HUES6 (cell line): ENCODE measurements at regions not wholly inside any gene's neighbourhood (a gene's known extent, or its start where the extent isn't known, plus 50 kb on each side); places are given as distances from the start of the nearest gene placed in this dataset.
"Not testable (repeated sequence)": the region's sequence is repeated elsewhere in the genome, so short reads cannot be mapped to it uniquely, and the experiment has no call there.

ENCODE experiments used
- H3K27ac ChIP-seq: 2 replicates; pipeline ENCODE4 v1.7.0; 2013; ENCODE audit warnings: low read depth, mild to moderate bottlenecking, low read length, inconsistent platforms
- H3K27me3 ChIP-seq: 2 replicates; pipeline ENCODE4 v1.6.1; 2013; ENCODE audit warnings: low read length; ENCODE audit not compliant: control insufficient read depth, insufficient read depth
- H3K36me3 ChIP-seq: 2 replicates; pipeline ENCODE4 v1.6.1; 2013; ENCODE audit warnings: low read length; ENCODE audit not compliant: control insufficient read depth, insufficient read depth
- H3K4me1 ChIP-seq: 2 replicates; pipeline ENCODE4 v1.6.1; 2013; ENCODE audit warnings: low read length; ENCODE audit not compliant: control insufficient read depth, insufficient read depth
- H3K4me3 ChIP-seq: 2 replicates; pipeline ENCODE4 v1.5.1; 2013; ENCODE audit warnings: low read depth, low read length
- H3K9ac ChIP-seq: one replicate; pipeline ENCODE4 v1.6.1; 2013; ENCODE audit warnings: mild to moderate bottlenecking, low read length
- H3K9me3 ChIP-seq: 2 replicates; pipeline ENCODE4 v1.6.1; 2013; ENCODE audit warnings: low read depth, low read length; ENCODE audit not compliant: control insufficient read depth, insufficient read depth

GRCh38 chr13:50537029-50537428, 306.5 kb downstream of the DLEU7 start:
- Histone ChIP-seq H3K36me3 (no peaks in the 10 kb centered on the region), H3K27ac (no peak overlapping the region)

GRCh38 chr13:50539791-50540530, 303.5 kb downstream of the DLEU7 start:
- Histone ChIP-seq H3K27me3 (no peaks in the 10 kb centered on the region), H3K27ac (no peak overlapping the region), H3K9me3 (peaks cover 20% of the 10 kb centered on the region), H3K4me1 (peaks cover 22% of the 10 kb centered on the region), H3K9ac (no peak overlapping the region), H3K4me3 (no peak overlapping the region), H3K36me3 (no peaks in the 10 kb centered on the region)

More at GRCh38 chr13:50537029-50537428, 306.5 kb downstream of the DLEU7 start:
- H3K9ac ChIP-seq = no peak overlapping the region
- peaks cover under 1% of the 10 kb centered on the region; the same call in 1 of the 2 replicates for H3K4me1 ChIP-seq
- H3K4me3 ChIP-seq = no peak overlapping the region
- H3K27me3 ChIP-seq = no peaks in the 10 kb centered on the region
- H3K9me3 ChIP-seq = peaks cover 31% of the 10 kb centered on the region

- no peaks in the 10 kb centered on the region for H3K36me3 ChIP-seq
- H3K4me3 ChIP-seq = no peak overlapping the region
- H3K27ac ChIP-seq = no peak overlapping the region
- no peak overlapping the region for H3K9ac ChIP-seq
- H3K9me3 ChIP-seq = peaks cover under 1% of the 10 kb centered on the region; the same call in 1 of the 2 replicates
- H3K27me3 ChIP-seq = no peaks in the 10 kb centered on the region
- peaks cover 22% of the 10 kb centered on the region for H3K4me1 ChIP-seq
Observed at GRCh38 chr13:50543141-50543540, 300.4 kb downstream of the DLEU7 start.

- H3K4me3 ChIP-seq = no peak overlapping the region
- H3K9me3 ChIP-seq = no peaks in the 10 kb centered on the region
- H3K27ac ChIP-seq = no peak overlapping the region
- H3K36me3 ChIP-seq = no peaks in the 10 kb centered on the region
- H3K9ac ChIP-seq = no peak overlapping the region
- peaks cover 22% of the 10 kb centered on the region for H3K4me1 ChIP-seq
- no peaks in the 10 kb centered on the region for H3K27me3 ChIP-seq
Observed at GRCh38 chr13:50543782-50544181, 299.7 kb downstream of the DLEU7 start.

- H3K9ac ChIP-seq = no peak overlapping the region
- H3K4me1 ChIP-seq = peaks cover 22% of the 10 kb centered on the region
- no peaks in the 10 kb centered on the region for H3K27me3 ChIP-seq
- no peaks in the 10 kb centered on the region for H3K9me3 ChIP-seq
- H3K4me3 ChIP-seq = no peak overlapping the region
- H3K27ac ChIP-seq = no peak overlapping the region
- no peaks in the 10 kb centered on the region for H3K36me3 ChIP-seq
Observed at GRCh38 chr13:50544211-50544610, 299.3 kb downstream of the DLEU7 start.

- not testable (repeated sequence) for H3K27ac ChIP-seq, H3K9ac ChIP-seq, H3K27me3 ChIP-seq, H3K36me3 ChIP-seq, H3K9me3 ChIP-seq, H3K4me3 ChIP-seq
- H3K4me1 ChIP-seq = peaks cover 20% of the 10 kb centered on the region
Observed at GRCh38 chr13:50547175-50547574, 296.3 kb downstream of the DLEU7 start.

- no peaks in the 10 kb centered on the region for H3K27me3 ChIP-seq
- H3K9ac ChIP-seq = no peak overlapping the region
- H3K4me1 ChIP-seq = peaks cover 12% of the 10 kb centered on the region
- H3K27ac ChIP-seq = no peak overlapping the region
- H3K36me3 ChIP-seq = no peaks in the 10 kb centered on the region
- H3K9me3 ChIP-seq = no peaks in the 10 kb centered on the region
- H3K4me3 ChIP-seq = no peak overlapping the region
Observed at GRCh38 chr13:50548586-50548985, 294.9 kb downstream of the DLEU7 start.

GRCh38 chr13:50549221-50549942, 294.1 kb downstream of the DLEU7 start:
- no peak overlapping the region for H3K27ac ChIP-seq
- no peak overlapping the region for H3K9ac ChIP-seq
- H3K27me3 ChIP-seq = no peaks in the 10 kb centered on the region
- peaks cover 4% of the 10 kb centered on the region for H3K4me1 ChIP-seq
- no peaks in the 10 kb centered on the region for H3K9me3 ChIP-seq
- no peaks in the 10 kb centered on the region for H3K36me3 ChIP-seq
- no peak overlapping the region for H3K4me3 ChIP-seq

- Histone ChIP-seq H3K36me3 (no peaks in the 10 kb centered on the region), H3K27me3 (no peaks in the 10 kb centered on the region), H3K4me1 (no peaks in the 10 kb centered on the region), H3K27ac (no peak overlapping the region), H3K4me3 (no peak overlapping the region), H3K9me3 (no peaks in the 10 kb centered on the region), H3K9ac (no peak overlapping the region)
Observed at GRCh38 chr13:50550151-50550550, 293.3 kb downstream of the DLEU7 start.

- H3K27ac ChIP-seq = no peak overlapping the region
- H3K36me3 ChIP-seq = no peaks in the 10 kb centered on the region
- H3K4me1 ChIP-seq = no peaks in the 10 kb centered on the region
- H3K9me3 ChIP-seq = no peaks in the 10 kb centered on the region
- no peaks in the 10 kb centered on the region for H3K27me3 ChIP-seq
- H3K4me3 ChIP-seq = no peak overlapping the region
- H3K9ac ChIP-seq = no peak overlapping the region
Observed at GRCh38 chr13:50552424-50552966, 291.0 kb downstream of the DLEU7 start.

- H3K9ac ChIP-seq = no peak overlapping the region
- no peak overlapping the region for H3K27ac ChIP-seq
Observed at GRCh38 chr13:50561739-50562138, 281.8 kb downstream of the DLEU7 start.

More at GRCh38 chr13:50561739-50562138, 281.8 kb downstream of the DLEU7 start:
- no peaks in the 10 kb centered on the region for H3K36me3 ChIP-seq
- no peaks in the 10 kb centered on the region for H3K27me3 ChIP-seq
- 0 out of 2 replicates have a peak, but pooled peaks cover under 1% of the 10 kb centered on the region for H3K9me3 ChIP-seq
- H3K4me3 ChIP-seq = no peak overlapping the region
- no peaks in the 10 kb centered on the region for H3K4me1 ChIP-seq
